HG03060 (cell line): ENCODE measurements at regions not wholly inside any gene's neighbourhood (a gene's known extent, or its start where the extent isn't known, plus 50 kb on each side); places are given as distances from the start of the nearest gene placed in this dataset.
"Not testable (repeated sequence)": the region's sequence is repeated elsewhere in the genome, so short reads cannot be mapped to it uniquely, and the experiment has no call there.

ENCODE experiments used
- ATAC-seq: cut with Tn5 transposase; IDR thresholded peaks from one replicate; pipeline ENCODE4 v1.9.1; 2021; ENCODE audit warnings: low read depth, moderate number of reproducible peaks; ENCODE audit not compliant: unreplicated experiment

DNA sequence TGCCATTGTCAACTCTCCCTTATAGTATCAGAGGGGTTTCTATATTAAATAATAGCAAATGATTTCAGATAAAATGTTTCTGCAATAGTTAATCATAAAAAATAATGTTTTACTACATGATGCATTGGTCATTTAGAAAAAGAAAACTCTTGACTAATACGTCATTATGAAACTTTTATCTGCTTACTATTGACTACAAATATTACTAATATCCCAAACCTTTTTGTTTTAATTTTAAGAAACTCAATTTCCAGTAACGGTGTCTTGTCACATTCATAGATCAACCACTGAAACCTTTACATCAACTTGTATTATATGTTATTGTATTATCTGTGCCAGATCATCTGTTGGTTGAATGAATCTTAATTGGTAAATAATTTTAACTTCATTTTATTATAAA is 482.9 kb upstream of the SLC35B3 start:
- no peak for ATAC-seq

GRCh38 chr6:8914700-8915099 is 479.4 kb upstream of the SLC35B3 start:
- ATAC-seq, result no peak

DNA sequence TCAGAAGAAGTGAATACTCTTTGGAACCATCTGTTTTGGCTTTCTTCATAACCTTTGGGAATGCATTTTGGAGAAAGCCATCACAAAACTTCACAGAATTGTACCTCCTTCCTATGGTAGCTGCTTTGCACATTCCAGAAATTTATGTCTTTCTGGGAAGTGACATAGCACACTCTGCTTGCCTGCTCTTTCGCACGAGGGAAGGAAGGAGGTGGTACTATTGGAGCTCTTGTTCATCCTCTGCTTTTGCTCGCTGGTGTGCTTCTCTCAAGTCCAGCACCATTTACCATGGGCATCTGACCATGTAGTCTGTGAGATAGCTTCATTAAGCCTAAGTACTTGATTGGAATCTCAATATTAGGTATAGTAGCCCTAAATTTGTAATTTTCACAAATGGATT is 473.3 kb upstream of the SLC35B3 start:
- no peak for ATAC-seq

DNA sequence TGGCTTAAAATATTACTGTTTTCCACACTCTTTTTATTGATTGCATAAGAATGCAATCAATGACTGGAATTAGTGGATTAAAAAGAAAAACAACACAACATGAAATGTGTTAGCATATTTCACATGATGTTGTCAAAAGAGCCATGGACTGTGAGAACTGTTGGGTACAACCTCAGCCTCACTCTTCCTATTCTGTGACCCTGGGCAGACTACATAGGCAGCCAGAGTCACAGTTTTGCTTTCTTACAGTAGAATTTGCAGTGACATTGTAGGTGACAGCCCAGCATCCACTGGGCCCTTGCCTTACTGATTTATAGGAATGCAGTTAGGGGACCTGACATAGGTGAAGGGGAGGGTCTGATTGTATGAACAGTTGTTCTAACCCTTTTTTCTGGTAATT is 471.4 kb upstream of the SLC35B3 start:
- ATAC-seq, result no peak

GRCh38 chr6:8905757-8906156 is 470.4 kb upstream of the SLC35B3 start:
- no peak for ATAC-seq

DNA sequence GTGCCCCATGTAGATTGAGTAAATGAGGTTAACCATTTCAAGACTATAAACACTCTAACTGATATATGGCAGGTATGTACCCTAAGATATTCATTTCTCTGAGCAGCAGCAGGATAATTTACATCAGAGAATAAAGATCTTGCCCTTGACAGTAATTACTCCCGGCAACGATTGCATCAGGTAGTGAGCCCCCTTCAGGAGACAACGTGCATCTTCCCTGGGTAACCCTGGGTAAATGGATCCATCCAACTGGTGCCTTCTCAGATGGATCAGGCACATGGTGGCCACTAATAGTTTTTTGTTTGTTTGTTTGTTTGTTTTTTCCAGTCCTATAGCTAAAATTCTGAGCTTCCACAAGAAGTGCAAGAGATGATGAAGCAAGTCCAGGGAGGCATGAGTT is 469.4 kb upstream of the SLC35B3 start:
- no peak for ATAC-seq

DNA sequence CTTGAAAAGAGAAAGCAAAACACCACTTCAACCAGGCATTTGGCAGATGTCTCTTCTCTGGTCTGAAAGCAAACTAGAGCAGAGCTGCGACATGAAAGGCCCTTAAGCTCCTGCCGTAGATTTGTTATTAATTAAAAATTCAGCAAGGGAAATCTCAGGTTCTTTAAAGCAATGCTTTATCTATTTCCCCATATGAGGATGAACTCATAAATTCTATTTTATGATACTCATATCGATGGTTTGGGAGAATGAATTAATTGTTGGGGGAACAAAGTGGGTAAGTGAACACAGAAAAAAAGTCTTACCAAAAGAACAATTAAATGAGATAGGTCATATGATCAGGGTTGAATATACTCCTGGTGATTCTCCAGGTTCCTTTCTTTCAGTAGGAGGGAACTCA is 464.7 kb upstream of the SLC35B3 start:
- no peak for ATAC-seq

DNA sequence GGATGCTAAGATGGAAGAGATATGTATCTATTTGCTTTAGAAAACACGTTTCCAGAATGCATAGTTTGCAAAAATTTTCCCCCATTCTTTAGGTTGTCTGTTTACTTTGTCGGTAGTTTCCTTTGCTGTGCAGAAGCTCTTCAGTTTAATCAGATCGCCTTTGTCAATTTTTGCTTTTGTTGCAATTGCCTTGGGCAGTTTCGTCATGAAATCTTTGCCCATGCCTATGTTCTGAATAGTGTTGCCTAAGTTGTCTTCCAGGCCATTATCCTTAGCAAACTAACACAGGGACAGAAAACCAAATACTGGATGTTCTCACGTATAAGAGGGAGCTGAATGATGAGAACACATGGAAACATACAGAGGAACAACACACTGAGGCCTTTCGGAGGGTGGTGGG is 454.2 kb upstream of the SLC35B3 start:
- no peak for ATAC-seq

GRCh38 chr6:8888468-8888867 is 453.1 kb upstream of the SLC35B3 start:
- ATAC-seq, result no peak

- ATAC-seq, result no peak
Observed at GRCh38 chr6:8881663-8882062, 446.3 kb upstream of the SLC35B3 start.

DNA sequence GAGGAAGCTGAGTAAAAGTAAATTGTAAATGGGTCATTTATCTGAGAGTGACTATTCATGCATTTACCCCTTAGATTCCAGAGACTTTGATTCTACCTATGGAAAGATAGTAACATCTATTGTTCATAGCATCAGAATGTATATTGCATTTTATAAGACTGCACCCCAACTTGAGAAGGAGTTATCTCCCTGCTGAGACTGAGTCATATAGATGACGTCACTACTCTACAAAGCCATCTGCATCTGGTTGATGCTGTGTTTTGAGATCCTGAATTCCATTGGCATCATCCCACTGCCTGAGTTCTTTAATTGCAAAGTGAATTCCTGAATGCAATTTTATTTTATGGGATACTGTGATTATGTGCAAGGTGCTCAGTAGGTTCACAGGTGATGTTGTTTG is 444.0 kb upstream of the SLC35B3 start:
- ATAC-seq, result no peak

DNA sequence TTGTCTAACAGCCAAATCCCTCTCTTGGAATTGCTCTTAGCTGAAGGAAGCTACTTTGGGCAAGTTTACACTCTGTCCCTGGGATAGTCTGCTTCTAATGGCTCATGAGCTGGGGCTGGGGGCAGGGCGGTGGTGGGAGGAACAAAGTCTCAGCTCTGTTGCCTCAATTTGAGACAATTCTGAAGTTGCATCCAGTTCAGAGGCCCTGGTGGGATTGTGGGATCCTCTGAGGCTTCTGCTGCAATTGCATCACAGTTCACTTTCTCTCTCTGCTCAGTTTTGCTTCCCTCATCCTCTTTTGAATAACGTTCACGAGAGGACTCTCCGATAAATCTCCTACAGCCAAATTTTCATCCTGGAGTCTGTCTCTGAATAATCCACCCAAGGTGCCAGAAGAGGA is 440.6 kb upstream of the SLC35B3 start:
- no peak for ATAC-seq

DNA sequence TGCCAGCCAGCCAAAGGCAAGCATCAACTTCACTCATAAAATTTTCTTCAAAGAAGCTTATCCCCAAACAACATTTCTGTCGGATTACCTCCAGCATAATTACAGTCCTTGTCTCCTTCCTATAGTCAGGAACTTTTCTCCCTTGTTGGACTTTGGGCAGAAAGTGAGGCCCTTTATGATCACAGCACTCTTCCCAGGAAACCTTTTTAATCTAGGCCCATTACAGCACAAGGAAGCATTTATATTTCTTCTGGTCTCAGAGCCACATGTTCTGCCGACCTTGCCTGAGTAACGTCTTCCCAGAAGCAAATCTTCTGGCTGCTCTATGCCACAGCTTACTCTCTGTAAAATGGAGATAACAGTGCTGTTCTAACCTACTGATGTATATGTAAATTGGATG is 437.2 kb upstream of the SLC35B3 start:
- ATAC-seq, result no peak

GRCh38 chr6:8865451-8865850 is 430.1 kb upstream of the SLC35B3 start:
- no peak for ATAC-seq

DNA sequence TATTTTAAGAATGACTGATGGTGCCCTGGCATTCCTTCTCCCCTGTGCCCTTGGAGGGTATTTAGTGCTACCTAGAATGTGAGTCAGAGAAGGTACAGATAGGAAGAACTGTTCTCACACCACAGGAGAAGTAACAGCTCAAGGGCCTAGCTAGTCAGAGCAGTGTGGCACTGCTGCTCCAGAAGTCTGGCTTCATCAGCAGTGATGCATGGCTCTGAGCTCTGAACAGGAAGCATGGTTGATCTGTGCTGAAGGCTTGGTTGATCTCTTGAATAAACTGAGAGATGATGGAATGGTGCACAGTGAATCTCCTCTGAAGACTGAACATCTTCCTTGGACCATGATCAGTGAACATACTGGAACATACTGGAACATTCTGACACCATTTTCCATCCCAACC is 425.3 kb upstream of the SLC35B3 start:
- ATAC-seq, result no peak

DNA sequence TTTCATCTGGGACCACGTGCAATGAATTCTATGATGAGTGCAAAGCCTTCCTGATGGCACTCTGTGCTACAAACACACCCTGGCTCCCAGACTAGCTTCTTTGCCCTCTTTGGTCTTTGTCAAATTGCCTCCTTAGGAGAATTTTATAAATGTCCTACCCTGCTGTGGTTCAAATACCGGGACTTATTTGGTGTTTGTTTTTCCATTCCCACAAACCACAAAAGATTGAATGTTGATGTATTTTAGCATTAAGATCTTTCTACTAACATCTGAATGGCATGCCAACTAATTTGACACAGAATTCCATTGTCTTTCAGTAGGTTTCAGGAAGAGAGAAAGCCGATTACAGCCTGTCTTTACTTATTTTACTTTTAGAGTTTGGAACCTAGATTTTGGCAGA is 424.2 kb upstream of the SLC35B3 start:
- no peak for ATAC-seq

- no peak for ATAC-seq
Observed at GRCh38 chr6:8858854-8859331, 423.5 kb upstream of the SLC35B3 start.

DNA sequence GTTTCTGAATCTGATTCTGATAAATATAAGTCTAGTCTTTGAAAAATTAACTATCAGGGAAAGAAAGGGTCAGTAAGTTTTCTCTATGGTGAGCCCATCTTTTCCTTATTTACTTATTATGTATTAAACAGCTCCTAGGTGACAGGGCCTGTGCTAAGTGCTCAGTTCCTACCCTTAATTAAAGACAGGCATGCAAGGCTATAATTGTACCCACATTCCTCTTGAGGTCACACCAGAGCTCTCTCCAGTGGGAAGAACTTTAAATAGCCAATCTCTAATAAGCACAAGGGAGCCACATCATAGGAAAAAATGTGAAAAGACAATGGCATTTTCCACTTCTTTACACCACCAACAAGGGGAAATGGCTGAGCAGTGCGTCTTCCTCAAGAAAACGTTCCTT is 421.8 kb upstream of the SLC35B3 start:
- ATAC-seq, result no peak

DNA sequence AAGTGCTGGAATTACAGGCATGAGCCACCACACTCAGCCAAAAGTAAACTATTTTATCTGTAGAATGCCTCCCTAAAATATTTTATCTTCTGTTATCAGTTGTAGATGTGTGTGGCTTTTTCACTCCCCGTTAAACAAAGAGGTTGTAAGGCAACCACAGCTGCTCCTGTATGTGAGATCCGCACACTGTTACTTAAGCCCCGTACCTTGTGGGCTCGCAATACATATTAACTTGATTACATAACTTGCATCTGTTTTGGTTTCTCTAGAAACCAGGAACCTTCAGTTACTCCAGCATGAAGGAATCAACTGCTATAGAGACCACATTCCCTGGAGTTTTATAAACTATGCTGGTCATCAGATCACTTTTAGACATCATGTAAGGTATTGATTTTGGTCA is 420.1 kb upstream of the SLC35B3 start:
- ATAC-seq, result no peak

- no peak for ATAC-seq
Observed at GRCh38 chr6:8852332-8852731, 417.0 kb upstream of the SLC35B3 start.

- not testable (repeated sequence) for ATAC-seq
Observed at GRCh38 chr6:8846680-8847079, 411.3 kb upstream of the SLC35B3 start.

DNA sequence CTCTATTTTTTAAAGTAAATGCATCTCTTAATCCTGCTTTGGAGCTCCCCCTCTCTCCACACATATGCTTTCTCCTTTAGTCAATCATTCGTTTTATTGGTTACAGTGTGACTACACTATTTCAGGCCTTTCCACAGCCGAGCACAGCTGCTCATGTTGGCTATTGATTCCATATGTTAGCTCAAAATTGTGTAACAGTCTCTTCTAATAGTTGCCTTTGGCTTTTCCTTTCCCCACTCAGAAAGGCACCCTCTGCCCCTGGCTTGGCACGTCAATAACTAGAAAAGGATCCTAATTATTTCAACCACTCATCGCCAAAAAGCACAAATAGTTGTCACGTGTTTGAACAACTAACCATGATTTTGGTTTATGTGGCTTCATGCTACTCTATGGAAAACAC is 410.3 kb upstream of the SLC35B3 start:
- no peak for ATAC-seq

GRCh38 chr6:8844968-8845367 is 409.6 kb upstream of the SLC35B3 start:
- no peak for ATAC-seq
